CD4-positive, alpha-beta memory T cell (primary cell): ENCODE measurements at regions not wholly inside any gene's neighbourhood (a gene's known extent, or its start where the extent isn't known, plus 50 kb on each side); places are given as distances from the start of the nearest gene placed in this dataset.

ENCODE experiments used
- CTCF ChIA-PET: fragments of 350-600 bp; sonication (Branson Sonifier 250); formaldehyde crosslinking; loops from one replicate; lab custom pipeline; 2021; ENCODE audit warnings: inconsistent platforms; ENCODE audit not compliant: partially characterized antibody; lab: Charles Lee
- POLR2A ChIA-PET: fragments of 350-600 bp; sonication (Branson Sonifier 250); formaldehyde crosslinking; loops from one replicate; lab custom pipeline; 2021; ENCODE audit not compliant: partially characterized antibody; lab: Charles Lee
- DNase-seq, 5 donors: peaks; one replicate each; pipeline versions ENCODE4 v3.0.0 to v3.0.0-alpha.2; 2020 to 2022; ENCODE audit warnings: mixed read lengths in 1 of 5
- H3K27ac ChIP-seq: one replicate; pipeline ENCODE4 v1.7.0; 2013; ENCODE audit warnings: low read depth, low read length
- H3K27me3 ChIP-seq: 2 replicates; pipeline ENCODE4 v1.7.0; 2013; ENCODE audit warnings: mild to moderate bottlenecking, low read length, moderate library complexity; ENCODE audit not compliant: insufficient read depth
- H3K36me3 ChIP-seq: 2 replicates; pipeline ENCODE4 v1.7.0; 2013; ENCODE audit warnings: mild to moderate bottlenecking, low read length, moderate library complexity; ENCODE audit not compliant: insufficient read depth
- H3K4me1 ChIP-seq: 2 replicates; pipeline ENCODE4 v1.7.0; 2013; ENCODE audit warnings: mild to moderate bottlenecking, low read length, moderate library complexity; ENCODE audit not compliant: insufficient read depth
- H3K4me3 ChIP-seq, 2 donors: one replicate each; pipeline ENCODE4 v1.7.0; 2013; ENCODE audit warnings: low read length in 2 of 2, mild to moderate bottlenecking in 1 of 2
- H3K9me3 ChIP-seq, 2 donors: one replicate each; pipeline ENCODE4 v1.7.0; 2013; ENCODE audit warnings: low read length in 2 of 2, control low read depth in 1 of 2; ENCODE audit not compliant: control insufficient read depth in 1 of 2
- H3K27ac Mint-ChIP-seq, 7 donors: one replicate each; pipeline ENCODE4 v1.8.0; 2020 to 2021; ENCODE audit warnings: mixed read lengths in 7 of 7, mild to moderate bottlenecking in 6 of 7, inconsistent platforms in 3 of 7, moderate library complexity in 3 of 7
- H3K27me3 Mint-ChIP-seq, 2 donors: one replicate each; pipeline ENCODE4 v1.8.0; 2020 to 2021; ENCODE audit warnings: mixed read lengths in 2 of 2
- H3K36me3 Mint-ChIP-seq, 2 donors: one replicate each; pipeline ENCODE4 v1.8.0; 2020 to 2021; ENCODE audit warnings: mixed read lengths in 2 of 2, inconsistent platforms in 1 of 2, mild to moderate bottlenecking in 1 of 2
- H3K4me1 Mint-ChIP-seq, 4 donors: one replicate each; pipeline ENCODE4 v1.8.0; 2020 to 2021; ENCODE audit warnings: mixed read lengths in 4 of 4, mild to moderate bottlenecking in 1 of 4
- H3K4me3 Mint-ChIP-seq, 8 donors: one replicate each; pipeline ENCODE4 v1.8.0; 2020 to 2021; ENCODE audit warnings: mixed read lengths in 8 of 8, mild to moderate bottlenecking in 7 of 8, moderate library complexity in 6 of 8, inconsistent platforms in 3 of 8
- H3K9me3 Mint-ChIP-seq, 8 donors: one replicate each; pipeline ENCODE4 v1.8.0; 2020 to 2021; ENCODE audit warnings: mixed read lengths in 8 of 8, mild to moderate bottlenecking in 5 of 8, inconsistent platforms in 3 of 8, moderate library complexity in 1 of 8
- intact Hi-C: fragments of 100-400 bp; cut with micrococcal nuclease; formaldehyde crosslinking; loops from one replicate; pipeline ENCODE4 v1.15.1; 2023

- no peak for DNase-seq
- Histone ChIP-seq H3K27ac (no peak overlapping the region), H3K9me3 (peaks cover 0 to 8% of the 10 kb centered on the region in 2 donors), H3K4me1 (peaks cover 5% of the 10 kb centered on the region), H3K27me3 (no peaks in the 10 kb centered on the region), H3K4me3 (no peak overlapping the region), H3K36me3 (no peaks in the 10 kb centered on the region)
- H3K4me1 Mint-ChIP-seq, result peaks cover 6 to 14% (median 8%) of the 10 kb centered on the region in 4 donors
- peak overlapping the region in 2 of 7 donors; percentile 3 to 6 for H3K27ac Mint-ChIP-seq
- peaks cover 0 to 16% of the 10 kb centered on the region in 2 donors for H3K36me3 Mint-ChIP-seq
- intact Hi-C loops, result loop anchor here (2.0 kb wide), 1 partner anchor 23 kb away; no protein-coding TSS in a partner anchor
- peaks cover under 1 to 25% (median 18%) of the 10 kb centered on the region in 8 donors for H3K9me3 Mint-ChIP-seq
- no peak overlapping the region for H3K4me3 Mint-ChIP-seq
- CTCF ChIA-PET, result no interaction called here
- H3K27me3 Mint-ChIP-seq, result no peaks in the 10 kb centered on the region
- POLR2A ChIA-PET, result no interaction called here
These were observed 92.6 kb upstream of the STT3B start for GRCh38 chr3:31439890-31440750.

DNA sequence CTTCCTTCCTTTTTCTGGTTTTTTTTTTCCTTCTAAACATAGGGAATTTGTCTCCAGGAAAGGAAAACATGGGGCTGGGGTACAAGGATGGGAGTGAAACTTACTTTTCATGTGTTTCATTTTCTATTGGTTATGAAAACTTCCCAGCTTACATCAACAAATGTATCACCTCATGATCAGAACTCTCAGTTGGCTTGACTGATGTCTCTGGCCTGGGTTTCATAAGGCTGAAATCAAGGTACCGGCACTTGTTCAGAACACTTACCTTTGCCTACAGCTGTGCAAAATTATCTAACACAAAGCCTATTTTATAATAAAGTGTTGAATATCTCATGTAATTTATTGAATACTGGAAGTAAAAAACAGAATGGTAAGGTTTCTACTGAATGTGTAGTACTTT lies 91.8 kb upstream of the STT3B start:
- H3K27ac ChIP-seq, result no peak overlapping the region
- no peak for DNase-seq
- H3K27me3 Mint-ChIP-seq, result no peaks in the 10 kb centered on the region
- no peak overlapping the region for H3K4me3 ChIP-seq
- peaks cover 0 to 11% of the 10 kb centered on the region in 2 donors for H3K36me3 Mint-ChIP-seq
- H3K4me1 Mint-ChIP-seq, result peaks cover 6 to 18% (median 8%) of the 10 kb centered on the region in 4 donors
- peaks cover 5% of the 10 kb centered on the region for H3K4me1 ChIP-seq
- H3K27me3 ChIP-seq, result no peaks in the 10 kb centered on the region
- H3K9me3 Mint-ChIP-seq, result peaks cover 0 to 20% (median 15%) of the 10 kb centered on the region in 8 donors
- no peaks in the 10 kb centered on the region for H3K36me3 ChIP-seq
- intact Hi-C loops, result loop anchor here (2.0 kb wide), 1 partner anchor 22 kb away; no protein-coding TSS in a partner anchor
- H3K27ac Mint-ChIP-seq, result no peak overlapping the region
- H3K9me3 ChIP-seq, result peaks cover 0 to 8% of the 10 kb centered on the region in 2 donors
- CTCF ChIA-PET, result no interaction called here
- no peak overlapping the region for H3K4me3 Mint-ChIP-seq
- POLR2A ChIA-PET, result no interaction called here

DNA sequence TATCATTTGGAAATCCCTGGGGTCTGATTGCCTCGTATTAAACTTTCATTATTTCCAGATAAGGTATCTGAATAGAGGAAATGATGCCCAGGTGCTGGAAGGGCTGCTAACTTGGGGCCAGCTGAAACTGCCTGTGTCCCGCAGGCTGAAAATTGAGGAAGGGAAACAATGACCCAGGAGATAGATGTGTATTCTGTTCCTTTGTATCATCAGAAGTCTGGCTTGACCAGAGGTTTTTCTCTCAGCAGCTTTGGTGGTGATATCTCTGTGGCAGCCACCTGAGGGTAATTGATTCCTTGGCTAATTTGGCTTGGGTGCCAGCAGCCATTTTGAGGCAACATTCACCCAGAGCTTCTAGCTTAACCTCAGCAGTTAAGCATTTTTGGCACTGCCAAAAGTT lies 90.0 kb upstream of the STT3B start:
- Mint-ChIP-seq H3K27me3 (no peaks in the 10 kb centered on the region), H3K4me3 (peak overlapping the region in 1 of 8 donors; percentile 28), H3K36me3 (no peaks in the 10 kb centered on the region), H3K4me1 (peaks cover 6 to 18% (median 8%) of the 10 kb centered on the region in 4 donors), H3K9me3 (peaks cover 0 to 2% (median 2%) of the 10 kb centered on the region in 8 donors), H3K27ac (peak overlapping the region in 1 of 7 donors; percentile 61)
- H3K27ac ChIP-seq, result no peak overlapping the region
- intact Hi-C loops, result no loop called here
- no peak for DNase-seq
- H3K27me3 ChIP-seq, result no peaks in the 10 kb centered on the region
- peaks cover 5% of the 10 kb centered on the region for H3K4me1 ChIP-seq
- CTCF ChIA-PET, result no interaction called here
- H3K9me3 ChIP-seq, result no peaks in the 10 kb centered on the region
- no peaks in the 10 kb centered on the region for H3K36me3 ChIP-seq
- no peak overlapping the region for H3K4me3 ChIP-seq
- POLR2A ChIA-PET, result interaction anchor here (1.1 kb wide), 1 partner anchor 90 kb away, joined by 4 read pairs; the partner anchor contains the start of gene STT3B

- POLR2A ChIA-PET, result no interaction called here
- Histone ChIP-seq H3K4me3 (no peak overlapping the region), H3K4me1 (peaks cover 17% of the 10 kb centered on the region), H3K36me3 (no peaks in the 10 kb centered on the region), H3K9me3 (no peaks in the 10 kb centered on the region), H3K27me3 (no peaks in the 10 kb centered on the region), H3K27ac (no peak overlapping the region)
- Mint-ChIP-seq H3K4me1 (peaks cover 14 to 31% (median 18%) of the 10 kb centered on the region in 4 donors), H3K27ac (no peak overlapping the region), H3K9me3 (peaks cover 0 to 10% (median 7%) of the 10 kb centered on the region in 8 donors), H3K4me3 (no peak overlapping the region), H3K36me3 (peaks cover 4 to 5% of the 10 kb centered on the region in 2 donors), H3K27me3 (no peaks in the 10 kb centered on the region)
- CTCF ChIA-PET, result interaction anchor here (1.4 kb wide), 1 partner anchor 9 kb away, joined by 3 read pairs; no protein-coding TSS in a partner anchor
- intact Hi-C loops, result no loop called here
- no peak for DNase-seq
These were observed 88.2 kb upstream of the STT3B start for GRCh38 chr3:31444220-31445142.

DNA sequence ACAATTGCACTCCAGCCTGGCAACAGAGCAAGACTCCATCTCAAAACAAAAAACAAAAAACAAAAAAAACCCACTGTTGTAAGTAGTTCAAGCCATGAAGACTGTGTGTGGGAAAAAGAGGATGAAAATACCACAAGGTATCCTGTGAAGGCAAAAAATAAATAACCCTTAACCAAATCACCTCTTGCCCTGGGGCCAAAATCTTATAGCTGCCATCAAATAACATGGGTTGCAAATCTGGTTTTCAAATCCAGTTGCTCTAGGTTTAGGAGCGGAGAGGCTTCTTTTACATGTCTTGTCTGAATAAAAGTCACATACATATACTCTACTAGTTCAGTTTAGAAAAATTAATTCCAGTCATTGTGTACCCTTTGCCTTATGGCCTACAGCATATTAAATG lies 87.0 kb upstream of the STT3B start:
- peaks cover 0 to 5% of the 10 kb centered on the region in 2 donors for H3K9me3 ChIP-seq
- peaks cover 0 to 19% (median 9%) of the 10 kb centered on the region in 8 donors for H3K9me3 Mint-ChIP-seq
- ChIA-PET POLR2A (no interaction called here), CTCF (interaction anchor here (1.4 kb wide), 1 partner anchor 8 kb away, joined by 3 read pairs; no protein-coding TSS in a partner anchor)
- H3K27ac ChIP-seq, result no peak overlapping the region
- no peaks in the 10 kb centered on the region for H3K27me3 Mint-ChIP-seq
- peaks cover 11 to 30% (median 18%) of the 10 kb centered on the region in 4 donors for H3K4me1 Mint-ChIP-seq
- no peak overlapping the region for H3K4me3 Mint-ChIP-seq
- H3K4me3 ChIP-seq, result no peak overlapping the region
- intact Hi-C loops, result no loop called here
- no peaks in the 10 kb centered on the region for H3K36me3 ChIP-seq
- H3K27me3 ChIP-seq, result no peaks in the 10 kb centered on the region
- DNase-seq, result no peak
- H3K4me1 ChIP-seq, result peaks cover 17% of the 10 kb centered on the region
- no peak overlapping the region for H3K27ac Mint-ChIP-seq
- peaks cover 4 to 5% of the 10 kb centered on the region in 2 donors for H3K36me3 Mint-ChIP-seq

DNA sequence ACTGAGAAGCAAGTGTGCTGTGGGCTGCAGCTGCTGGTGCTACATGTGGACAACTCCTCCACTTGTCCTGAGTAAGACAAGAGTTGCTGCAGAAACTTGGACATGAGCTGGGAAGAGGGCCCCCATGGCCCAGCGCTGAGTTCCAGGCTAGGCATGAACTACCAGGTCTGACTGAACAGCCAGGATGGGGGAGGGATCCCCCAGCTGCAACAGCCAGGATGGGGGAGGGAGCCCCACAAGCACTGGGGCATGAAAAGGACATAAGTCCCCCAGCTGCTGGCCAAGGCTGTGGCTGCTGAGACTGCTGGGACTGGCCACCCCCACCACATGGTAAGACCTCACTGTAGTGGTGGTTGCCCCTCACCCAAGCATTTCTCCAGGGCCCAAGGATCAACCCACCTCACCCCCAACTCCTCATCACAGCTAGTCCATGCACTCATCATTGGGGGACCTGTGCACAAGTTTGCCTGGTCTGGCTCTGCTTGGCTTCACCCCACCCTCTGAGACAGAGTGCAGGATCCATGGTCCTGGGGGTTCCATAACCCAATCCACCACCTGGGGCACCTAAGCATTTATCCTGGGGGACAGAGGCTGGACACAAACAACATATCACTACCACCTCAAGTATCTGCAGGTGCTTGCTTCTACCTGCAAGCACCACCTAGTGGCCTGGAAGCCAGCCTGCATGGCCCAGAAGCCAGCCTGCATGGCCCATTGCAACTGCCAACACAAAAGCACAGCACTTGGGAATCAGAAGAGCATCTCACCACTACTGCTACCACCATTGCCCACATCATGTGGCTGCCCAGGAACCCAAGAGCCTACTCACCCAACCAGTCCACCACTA lies 84.5 kb upstream of the STT3B start:
- Histone ChIP-seq H3K36me3 (no peaks in the 10 kb centered on the region), H3K4me1 (peaks cover 17% of the 10 kb centered on the region), H3K4me3 (no peak overlapping the region), H3K9me3 (peaks cover 0 to 5% of the 10 kb centered on the region in 2 donors), H3K27ac (no peak overlapping the region), H3K27me3 (no peaks in the 10 kb centered on the region)
- intact Hi-C loops, result loop anchor here (1.0 to 2.0 kb wide), 3 partner anchors 478 to 679 kb away; no protein-coding TSS in a partner anchor
- Mint-ChIP-seq H3K36me3 (peaks cover 4 to 5% of the 10 kb centered on the region in 2 donors), H3K4me1 (peaks cover 11 to 22% (median 16%) of the 10 kb centered on the region in 4 donors), H3K27me3 (peaks cover 0 to 1% of the 10 kb centered on the region in 2 donors), H3K27ac (no peak overlapping the region), H3K4me3 (peak overlapping the region in 3 of 8 donors; percentile 3 to 66 (median 42)), H3K9me3 (peaks cover 2 to 25% (median 10%) of the 10 kb centered on the region in 8 donors)
- CTCF ChIA-PET, result interaction anchor here (0.9 to 2.0 kb wide), 6 partner anchors 59 to 679 kb away, joined by 3 to 12 read pairs (median 4); no protein-coding TSS in a partner anchor
- peak; percentile 15 to 36 (median 29) for DNase-seq
- POLR2A ChIA-PET, result interaction anchor here (0.8 to 1.1 kb wide), 3 partner anchors 13 to 222 kb away, joined by 3 read pairs; partner anchors contain the start of gene STT3B
